GM10266 (cell line): ENCODE measurements at regions not wholly inside any gene's neighbourhood (a gene's known extent, or its start where the extent isn't known, plus 50 kb on each side); places are given as distances from the start of the nearest gene placed in this dataset.
A peak's percentile ranks its signal among the peaks of the same experiment; 100 is the strongest.

Experiments used
- DNase-seq: peaks from one replicate; pipeline ENCODE4 v3.0.0; 2012; ENCODE audit errors: extremely low spot score
- CTCF ChIP-seq: IDR thresholded peaks from 2 replicates; pipeline ENCODE4 v1.5.1; 2012; ENCODE audit warnings: mild to moderate bottlenecking, low read depth; ENCODE audit not compliant: control insufficient read depth, insufficient read depth; ENCODE audit errors: missing control alignments

GRCh38 chr13:34070006-34070405 is 252.1 kb downstream of the RFC3 start:
- DNase-seq = no peak
- no peak for TF ChIP-seq CTCF

GRCh38 chr13:34070544-34071303 is 252.8 kb downstream of the RFC3 start:
- DNase-seq = no peak
- TF ChIP-seq CTCF = no peak

GRCh38 chr13:34076319-34076718 is 258.4 kb downstream of the RFC3 start:
- TF ChIP-seq CTCF = no peak
- no peak for DNase-seq

GRCh38 chr13:34076943-34077703 is 259.2 kb downstream of the RFC3 start:
- TF ChIP-seq CTCF = peak; percentile 38
- peak; percentile 15 for DNase-seq

- no peak for DNase-seq
- TF ChIP-seq CTCF = no peak
Measured at GRCh38 chr13:34078334-34078999, 260.5 kb downstream of the RFC3 start.

- DNase-seq = no peak
- TF ChIP-seq CTCF = no peak
Measured at GRCh38 chr13:34085204-34085603, 267.3 kb downstream of the RFC3 start.
